GM21367 (cell line): ENCODE measurements at regions not wholly inside any gene's neighbourhood (a gene's known extent, or its start where the extent isn't known, plus 50 kb on each side); places are given as distances from the start of the nearest gene placed in this dataset.
"Not testable (repeated sequence)": the region's sequence is repeated elsewhere in the genome, so short reads cannot be mapped to it uniquely, and the experiment has no call there.

ENCODE experiments used
- ATAC-seq: cut with Tn5 transposase; IDR thresholded peaks from one replicate; pipeline ENCODE4 v1.9.1; 2021; ENCODE audit not compliant: unreplicated experiment

- ATAC-seq: no peak
Observed at GRCh38 chr1:4133297-4133938, 233.3 kb upstream of the C1orf174 start.

DNA sequence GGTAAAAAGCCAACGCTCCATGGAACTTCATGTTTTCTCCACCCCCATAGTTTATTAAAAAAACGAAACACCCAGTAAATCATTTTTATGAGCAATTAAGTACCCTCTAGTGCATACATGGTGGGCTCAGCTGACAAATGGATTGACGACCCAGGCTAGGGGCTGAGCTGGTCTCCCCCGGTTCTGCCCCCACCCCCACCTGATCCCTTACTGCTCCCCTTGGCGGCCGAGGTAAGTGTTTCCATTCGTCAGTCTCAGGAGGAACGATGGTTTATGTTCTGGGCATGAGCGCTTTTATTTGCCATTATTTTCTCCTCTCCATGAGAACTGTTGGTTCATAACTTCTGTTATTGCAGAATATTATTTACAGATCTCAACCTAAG, 233.9 kb upstream of the C1orf174 start:
- no peak for ATAC-seq

- not testable (repeated sequence) for ATAC-seq
Observed at GRCh38 chr1:4135853-4136252, 235.8 kb upstream of the C1orf174 start.

- no peak for ATAC-seq
Observed at GRCh38 chr1:4137621-4138415, 237.7 kb upstream of the C1orf174 start.

DNA sequence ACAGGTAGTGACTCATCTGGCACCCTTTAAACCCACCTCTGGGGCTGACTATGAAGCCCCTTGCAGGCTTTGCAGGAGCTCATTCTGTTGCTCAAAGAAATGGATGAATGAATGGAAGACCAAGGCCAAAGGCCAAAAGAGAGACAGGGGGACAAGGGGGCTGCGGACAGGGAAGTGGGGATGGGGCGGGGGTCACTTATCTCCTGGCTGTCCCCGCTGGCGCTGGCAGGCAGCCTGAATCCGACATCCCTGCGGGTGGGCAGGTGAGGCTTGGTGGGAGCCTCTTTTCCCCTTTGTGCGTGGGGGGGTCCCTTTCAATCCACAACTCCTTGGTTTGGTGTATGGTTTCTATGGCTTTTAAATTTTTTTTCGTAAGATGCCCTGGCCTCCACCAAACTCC, 239.6 kb upstream of the C1orf174 start:
- no peak for ATAC-seq

- ATAC-seq: no peak
Observed at GRCh38 chr1:4140241-4140640, 240.2 kb upstream of the C1orf174 start.

DNA sequence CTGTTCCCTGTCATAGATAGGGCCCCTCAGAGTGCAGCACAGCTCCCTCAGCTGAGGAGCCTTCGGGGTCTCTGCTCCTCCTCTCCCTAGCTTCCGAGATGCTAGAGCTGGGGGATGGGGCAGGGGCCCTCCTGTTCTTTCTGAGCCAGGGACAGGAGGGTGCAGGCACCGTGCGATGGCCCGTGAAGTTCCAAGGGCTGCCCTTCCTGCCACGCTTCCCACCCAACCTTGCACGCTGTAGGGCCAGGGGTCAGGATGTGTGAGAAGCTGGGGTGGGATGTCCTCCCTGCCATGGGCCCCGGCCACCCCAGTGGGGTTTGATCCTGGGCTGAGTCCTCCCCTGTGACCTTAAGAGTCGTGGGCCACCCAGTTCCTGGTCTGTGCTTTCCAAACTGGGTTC, 240.7 kb upstream of the C1orf174 start:
- no peak for ATAC-seq

DNA sequence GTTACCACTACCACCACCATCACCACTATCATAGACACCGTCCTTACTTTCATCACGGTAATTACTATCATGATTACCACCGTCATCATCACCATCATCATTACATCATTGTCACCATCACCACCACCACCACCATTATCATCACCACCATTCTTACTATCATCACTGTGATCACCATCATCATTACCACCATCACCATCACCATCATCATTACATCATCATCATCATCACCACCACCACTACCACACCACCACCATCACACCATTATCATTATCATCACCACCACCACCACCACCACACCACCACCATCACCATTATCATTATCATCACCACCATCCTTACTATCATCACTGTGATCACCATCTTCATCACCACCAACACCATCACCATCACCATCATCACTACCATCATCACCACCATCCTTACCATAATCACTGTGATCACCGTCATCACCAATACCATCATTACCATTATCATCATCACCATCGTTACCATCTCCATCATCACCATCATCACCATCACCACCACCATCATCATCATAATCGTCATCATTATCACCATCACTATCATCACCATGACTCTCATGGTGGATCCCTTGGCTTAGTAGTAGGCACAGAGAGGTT, 244.4 kb upstream of the C1orf174 start:
- no peak for ATAC-seq

DNA sequence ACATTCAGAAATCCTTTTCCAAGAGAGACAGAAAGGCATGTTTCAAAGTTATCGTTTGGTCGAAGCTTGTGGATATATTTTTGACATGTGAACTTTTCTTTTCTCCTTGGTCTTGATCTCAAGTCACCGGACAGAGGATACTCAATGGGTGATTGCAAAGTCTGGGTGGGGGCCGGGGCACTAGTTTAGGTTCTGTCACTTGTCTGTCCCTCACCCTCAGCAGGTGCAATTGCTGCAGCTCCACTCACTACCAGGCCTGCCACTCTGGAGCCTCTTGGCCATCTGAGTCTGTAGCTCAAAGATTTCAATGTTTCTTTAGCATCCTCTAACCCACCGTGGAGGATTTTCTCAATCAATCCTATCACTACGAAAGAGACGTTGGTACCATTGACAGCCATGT, 246.0 kb upstream of the C1orf174 start:
- ATAC-seq: no peak

DNA sequence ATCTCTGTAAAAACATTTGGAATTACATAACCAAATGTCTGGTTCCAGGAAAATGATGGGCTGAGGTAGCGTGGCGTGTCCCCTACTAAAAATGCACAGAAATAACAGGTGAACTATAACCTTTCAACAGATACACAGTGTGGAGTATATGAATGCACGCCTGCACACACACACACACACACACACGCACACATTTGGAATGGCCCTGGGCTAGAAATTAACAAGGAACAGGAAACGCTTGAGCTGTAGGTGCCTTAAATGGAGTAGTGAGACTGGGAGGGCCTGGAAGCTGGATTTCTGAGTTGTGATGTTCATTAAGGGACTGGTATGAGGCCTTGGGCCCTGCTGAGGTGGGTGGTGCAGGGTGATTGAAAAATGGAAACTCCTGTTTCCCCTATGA, 246.5 kb upstream of the C1orf174 start:
- no peak for ATAC-seq

- ATAC-seq: no peak
Observed at GRCh38 chr1:4147509-4147908, 247.4 kb upstream of the C1orf174 start.

DNA sequence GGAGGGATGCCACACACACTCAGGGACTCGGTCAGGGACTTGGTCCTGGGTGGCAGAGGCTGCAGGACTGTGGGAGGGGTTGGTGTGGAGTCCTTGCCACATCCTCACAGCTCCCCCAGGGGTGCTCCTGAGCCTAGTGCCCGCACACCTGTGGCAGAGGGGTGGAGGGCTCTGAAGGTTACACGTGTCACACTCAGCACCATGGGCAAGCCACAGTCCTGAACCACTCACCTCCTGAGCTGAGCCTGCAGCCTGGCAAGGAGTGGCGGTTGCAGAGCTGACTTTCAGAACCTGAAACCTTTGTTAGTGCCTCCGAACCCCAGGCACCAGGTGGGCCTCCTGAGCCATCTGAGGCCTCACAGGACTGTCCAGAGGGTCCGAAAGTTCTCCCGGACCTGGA, 249.2 kb upstream of the C1orf174 start:
- no peak for ATAC-seq

- no peak for ATAC-seq
Observed at GRCh38 chr1:4149831-4150230, 249.8 kb upstream of the C1orf174 start.

DNA sequence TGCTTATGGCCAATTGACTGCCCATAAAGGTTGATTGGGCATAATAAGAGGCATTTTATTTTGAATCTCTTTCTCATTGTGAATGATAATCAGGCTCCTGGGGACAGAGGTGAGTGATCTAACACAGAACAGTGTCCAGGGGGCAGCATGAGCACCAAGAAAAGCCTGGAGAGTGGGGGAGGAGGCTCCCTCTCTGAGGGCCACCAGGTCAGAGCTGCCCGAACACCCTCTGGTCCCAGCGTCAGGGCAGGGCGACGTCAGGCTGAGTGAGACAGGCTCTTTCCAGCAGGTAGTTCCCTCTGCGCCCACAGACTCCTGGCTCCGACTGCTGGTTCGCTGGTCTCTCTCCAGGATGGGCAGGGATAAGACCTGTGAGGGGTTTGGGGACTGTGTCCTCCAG, 250.2 kb upstream of the C1orf174 start:
- no peak for ATAC-seq

GRCh38 chr1:4152266-4152665, 252.2 kb upstream of the C1orf174 start:
- no peak for ATAC-seq

DNA sequence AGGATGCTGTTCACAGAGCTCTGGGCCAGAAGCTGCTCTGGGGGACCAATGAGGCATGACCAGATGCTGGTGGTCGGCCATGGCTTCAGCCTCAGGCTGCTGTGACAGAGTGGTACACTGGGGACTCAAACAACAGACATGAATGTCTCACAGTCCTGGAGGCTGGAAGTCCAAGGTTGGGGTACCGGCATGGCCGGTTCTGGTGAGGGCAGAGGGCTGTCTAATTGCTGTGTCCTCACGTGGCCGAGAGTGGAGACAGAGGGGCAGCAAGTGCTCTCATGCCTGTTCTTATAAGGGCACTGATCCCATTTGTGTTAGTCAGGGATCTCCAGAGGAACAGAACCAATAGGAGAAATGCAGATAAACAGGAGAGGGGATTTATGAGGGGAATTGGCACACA, 253.5 kb upstream of the C1orf174 start:
- ATAC-seq: no peak

- no peak for ATAC-seq
Observed at GRCh38 chr1:4156241-4156973, 256.3 kb upstream of the C1orf174 start.

DNA sequence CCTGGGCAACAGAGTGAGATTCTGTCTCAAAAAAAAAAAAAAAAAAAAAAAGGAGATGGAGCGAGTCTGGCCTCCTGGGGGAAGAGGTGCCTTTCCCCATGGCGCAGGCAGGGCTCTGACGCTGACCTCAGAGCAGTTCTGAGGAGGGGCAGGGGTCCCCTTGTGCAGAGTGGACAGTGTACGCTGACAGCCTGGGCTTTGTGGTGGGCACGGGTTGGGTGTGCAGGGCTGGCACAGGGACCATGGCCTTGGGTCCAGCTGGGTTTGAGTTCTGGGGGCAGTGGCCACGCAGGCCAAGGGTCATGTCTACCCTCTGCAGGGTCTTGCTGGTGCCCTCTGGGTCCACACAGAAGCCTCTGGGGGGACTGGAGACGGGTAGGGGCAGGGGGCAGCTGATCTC, 260.1 kb upstream of the C1orf174 start:
- ATAC-seq: no peak

- no peak for ATAC-seq
Observed at GRCh38 chr1:4161366-4162006, 261.4 kb upstream of the C1orf174 start.

DNA sequence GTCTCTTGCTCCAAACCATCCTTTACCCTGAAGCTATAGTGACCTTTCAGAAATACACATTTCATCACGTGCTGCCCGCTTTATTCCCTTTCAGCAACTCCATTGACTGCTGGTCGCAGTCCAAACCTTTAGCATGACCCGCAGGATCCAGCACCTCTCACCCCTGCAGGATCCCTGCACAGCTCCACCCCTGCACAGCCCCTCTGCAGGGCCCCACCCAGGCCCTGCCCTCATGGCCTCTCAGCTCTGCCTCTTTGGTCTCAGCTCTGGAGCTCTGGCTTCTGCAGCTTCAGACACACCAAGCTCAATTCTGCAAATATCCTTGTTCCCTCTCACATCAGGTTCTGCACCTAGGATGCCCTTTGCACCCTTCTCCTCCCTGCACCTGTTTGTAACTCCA, 264.9 kb upstream of the C1orf174 start:
- ATAC-seq: no peak

- ATAC-seq: no peak
Observed at GRCh38 chr1:4165686-4166300, 265.7 kb upstream of the C1orf174 start.
